ENCODE measurements at regions not wholly inside any gene's neighbourhood (a gene's known extent, or its start where the extent isn't known, plus 50 kb on each side); places are given as distances from the start of the nearest gene placed in this dataset.

DNA sequence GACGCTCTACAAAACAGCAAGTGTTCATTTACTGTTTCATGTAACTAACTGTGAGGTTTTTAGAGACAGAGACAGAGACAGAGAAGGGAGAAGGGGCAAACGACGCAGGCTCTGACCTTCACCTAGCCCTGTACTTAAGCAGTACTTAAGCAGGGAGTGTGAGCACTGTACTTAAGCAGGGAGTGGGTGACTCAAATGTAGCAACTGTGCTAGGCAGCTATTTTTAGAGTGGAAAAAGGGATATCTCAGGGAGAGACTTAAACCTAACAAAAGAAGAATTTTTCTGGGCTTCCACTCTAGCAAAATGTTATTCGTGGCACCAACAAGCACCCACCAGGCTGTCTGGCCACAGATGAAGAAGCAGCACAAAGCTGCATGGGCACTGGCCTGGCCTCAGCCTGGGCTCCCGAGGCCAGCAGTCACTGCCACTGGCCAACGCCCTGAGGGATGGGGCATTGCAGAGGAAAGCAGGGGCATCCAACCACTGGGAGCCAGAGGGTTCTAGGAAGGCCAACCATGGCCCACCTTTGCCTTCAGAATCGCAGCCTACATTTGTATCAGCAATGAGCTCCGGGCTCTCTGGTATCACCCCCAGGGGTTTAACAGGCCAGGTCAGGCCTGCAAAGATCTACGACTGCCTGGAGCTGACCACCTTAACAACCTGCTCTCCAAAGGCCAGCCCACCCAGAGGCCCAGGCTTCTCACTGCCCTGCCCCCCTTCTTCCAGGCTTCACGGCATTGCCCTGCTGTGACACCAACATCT, 154.3 kb downstream of the TTC32 start:
- peak; percentile 39 for DNase-seq (ENCODE audit: low read depth)
- TF ChIP-seq, protein P1, sequence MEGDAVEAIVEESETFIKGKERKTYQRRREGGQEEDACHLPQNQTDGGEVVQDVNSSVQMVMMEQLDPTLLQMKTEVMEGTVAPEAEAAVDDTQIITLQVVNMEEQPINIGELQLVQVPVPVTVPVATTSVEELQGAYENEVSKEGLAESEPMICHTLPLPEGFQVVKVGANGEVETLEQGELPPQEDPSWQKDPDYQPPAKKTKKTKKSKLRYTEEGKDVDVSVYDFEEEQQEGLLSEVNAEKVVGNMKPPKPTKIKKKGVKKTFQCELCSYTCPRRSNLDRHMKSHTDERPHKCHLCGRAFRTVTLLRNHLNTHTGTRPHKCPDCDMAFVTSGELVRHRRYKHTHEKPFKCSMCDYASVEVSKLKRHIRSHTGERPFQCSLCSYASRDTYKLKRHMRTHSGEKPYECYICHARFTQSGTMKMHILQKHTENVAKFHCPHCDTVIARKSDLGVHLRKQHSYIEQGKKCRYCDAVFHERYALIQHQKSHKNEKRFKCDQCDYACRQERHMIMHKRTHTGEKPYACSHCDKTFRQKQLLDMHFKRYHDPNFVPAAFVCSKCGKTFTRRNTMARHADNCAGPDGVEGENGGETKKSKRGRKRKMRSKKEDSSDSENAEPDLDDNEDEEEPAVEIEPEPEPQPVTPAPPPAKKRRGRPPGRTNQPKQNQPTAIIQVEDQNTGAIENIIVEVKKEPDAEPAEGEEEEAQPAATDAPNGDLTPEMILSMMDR (conservative IDR thresholded peaks at IDR 0.05; ENCODE audit: low read depth, low read length): no peak

DNA sequence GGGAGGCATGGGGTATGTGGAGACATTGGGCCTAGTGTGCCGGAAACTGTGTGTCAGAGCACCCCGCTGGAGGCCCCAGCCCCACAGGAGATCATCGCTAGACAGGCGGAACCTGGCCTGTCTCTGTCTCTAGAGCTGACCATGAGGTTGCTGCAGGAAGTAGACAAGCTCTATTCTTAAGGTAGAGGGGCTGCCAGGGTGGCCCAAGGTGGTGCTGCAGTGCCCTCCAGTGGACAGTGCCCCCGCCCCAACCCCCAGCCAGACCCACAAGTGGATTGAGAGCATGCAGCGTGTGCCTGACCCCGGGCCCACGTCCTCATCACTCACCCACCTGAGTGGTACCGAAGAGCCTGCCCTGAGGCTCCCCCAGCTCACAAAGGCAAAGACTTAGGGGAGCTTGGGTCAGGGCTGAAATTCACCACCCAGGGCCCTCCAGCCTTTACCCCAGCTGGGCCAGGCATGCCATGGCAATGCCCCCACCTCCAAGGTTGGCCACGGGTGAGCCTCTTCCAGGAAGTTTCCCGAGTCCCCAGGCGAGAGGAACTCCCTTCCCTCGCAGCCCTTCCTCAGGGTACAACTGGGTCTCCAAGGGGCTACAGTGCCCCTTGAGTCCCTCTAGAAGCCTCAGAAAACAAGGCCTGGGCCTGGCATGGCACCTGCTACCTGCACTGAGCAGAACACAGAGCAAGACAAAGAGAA, 155.0 kb downstream of the TTC32 start:
- H3K4me3 ChIP-seq (ENCODE audit: low read depth, low read length): no peak overlapping the region
- peak; percentile 52 for DNase-seq (ENCODE audit: low read depth)
- TF ChIP-seq, protein P1 (conservative IDR thresholded peaks at IDR 0.05; ENCODE audit: low read depth, low read length): peak; percentile 66

More for the DNA sequence above, 154.3 kb downstream of the TTC32 start:
- no peak overlapping the region for H3K4me3 ChIP-seq (ENCODE audit: low read depth, low read length)

DNA sequence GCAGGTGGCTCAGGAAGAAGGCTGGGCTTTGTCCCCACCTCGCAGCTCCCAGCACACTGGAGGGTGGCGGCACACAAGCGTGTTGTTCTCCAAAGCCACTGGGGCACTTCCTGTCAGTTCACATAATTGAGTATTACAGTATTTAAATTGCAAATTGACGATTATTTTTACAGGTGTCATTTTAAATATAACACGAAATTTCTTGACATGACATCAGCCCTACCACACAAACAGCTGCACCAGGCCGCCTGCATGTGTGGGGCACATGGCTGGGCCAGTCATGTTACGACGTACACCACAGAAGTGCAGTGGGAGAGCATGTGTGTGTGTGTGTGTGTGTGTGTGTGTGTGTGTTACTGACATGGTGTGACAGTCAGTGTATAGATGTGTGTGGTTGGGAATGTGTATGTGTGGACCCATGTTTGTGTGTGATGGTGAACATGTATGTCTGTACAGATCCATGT, 155.6 kb downstream of the TTC32 start:
- TF ChIP-seq, protein P1 (conservative IDR thresholded peaks at IDR 0.05; ENCODE audit: low read depth, low read length): no peak
- no peak overlapping the region for H3K4me3 ChIP-seq (ENCODE audit: low read depth, low read length)
- no peak for DNase-seq (ENCODE audit: low read depth)

DNA sequence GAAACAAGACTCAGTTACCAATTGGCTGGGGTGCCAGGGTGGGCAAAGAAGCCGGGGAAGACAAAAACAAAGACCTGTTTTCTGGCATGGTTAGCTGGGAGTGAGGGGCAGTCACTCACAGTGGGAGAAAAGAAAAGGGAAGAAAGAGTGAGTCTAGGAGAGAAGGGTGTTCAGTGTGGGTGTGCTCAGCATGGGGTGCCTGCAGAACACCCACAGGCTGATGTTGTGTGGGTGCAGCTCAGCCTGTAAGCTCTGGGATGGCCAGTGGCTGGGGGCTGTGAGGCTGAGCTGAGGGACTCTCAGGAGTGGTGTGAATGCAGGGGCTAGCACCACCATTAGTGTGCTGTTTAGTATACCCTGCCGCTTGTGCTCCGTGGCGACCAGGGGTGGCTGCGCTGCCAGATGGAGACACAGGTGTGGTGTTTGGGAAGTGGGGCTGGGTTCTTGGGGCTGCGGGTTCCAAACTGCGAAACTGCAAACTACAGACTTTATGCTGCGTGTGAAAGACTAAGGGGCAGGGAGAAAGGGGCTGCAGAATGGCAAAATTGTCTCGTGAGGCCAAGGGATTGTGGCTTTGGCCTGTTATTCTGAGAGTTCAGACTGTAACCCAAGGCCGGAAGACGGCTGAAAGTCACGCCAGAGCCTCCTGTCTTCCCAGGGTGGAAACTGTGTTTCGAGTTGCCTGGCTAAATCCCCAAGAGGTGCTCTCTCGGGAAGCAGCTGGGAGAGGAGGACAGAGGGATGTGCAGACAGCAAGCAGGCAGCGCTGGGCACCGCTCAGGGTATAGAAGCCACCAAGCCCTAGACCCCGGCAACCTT, 156.3 kb downstream of the TTC32 start:
- TF ChIP-seq, protein P1 (conservative IDR thresholded peaks at IDR 0.05; ENCODE audit: low read depth, low read length): no peak
- DNase-seq (ENCODE audit: low read depth): no peak
- no peak overlapping the region for H3K4me3 ChIP-seq (ENCODE audit: low read depth, low read length)

DNA sequence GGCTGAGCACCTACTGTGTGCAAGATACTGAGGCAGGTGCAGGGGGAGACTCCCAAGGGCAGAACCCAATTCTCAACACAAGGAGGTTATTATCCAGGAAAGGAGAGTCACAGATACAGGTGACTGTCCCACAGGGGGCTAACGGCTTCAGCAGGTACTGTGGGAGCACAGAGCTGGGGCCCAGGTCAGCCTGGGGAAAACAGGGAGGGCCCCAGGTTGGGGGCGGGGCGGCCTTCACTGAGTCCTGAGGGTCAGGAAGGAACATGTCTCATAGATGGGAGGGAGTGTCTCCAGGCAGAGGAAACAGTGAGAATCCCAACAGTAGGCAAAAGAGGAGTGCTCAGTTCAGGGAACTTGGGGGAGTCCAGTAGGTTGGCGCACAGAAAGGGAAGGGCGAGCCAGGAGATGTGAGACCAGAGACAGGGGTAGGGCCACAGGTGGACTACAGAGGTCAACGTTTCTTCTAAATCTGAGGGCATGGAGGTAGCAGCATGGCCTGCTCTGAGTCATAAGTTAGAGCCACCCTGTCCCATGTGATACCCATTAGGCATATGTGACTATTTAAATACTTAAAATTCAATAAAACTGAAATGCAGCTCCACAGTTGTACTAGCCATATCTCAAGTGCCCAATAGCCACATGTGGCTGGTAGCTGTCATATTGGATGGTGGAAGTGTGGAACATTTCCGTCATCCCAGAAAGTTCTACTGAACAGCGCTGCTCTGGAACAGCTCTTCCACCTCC, 157.2 kb downstream of the TTC32 start:
- DNase-seq (ENCODE audit: low read depth): no peak
- TF ChIP-seq, protein P1 (conservative IDR thresholded peaks at IDR 0.05; ENCODE audit: low read depth, low read length): no peak
- H3K4me3 ChIP-seq (ENCODE audit: low read depth, low read length): no peak overlapping the region

DNA sequence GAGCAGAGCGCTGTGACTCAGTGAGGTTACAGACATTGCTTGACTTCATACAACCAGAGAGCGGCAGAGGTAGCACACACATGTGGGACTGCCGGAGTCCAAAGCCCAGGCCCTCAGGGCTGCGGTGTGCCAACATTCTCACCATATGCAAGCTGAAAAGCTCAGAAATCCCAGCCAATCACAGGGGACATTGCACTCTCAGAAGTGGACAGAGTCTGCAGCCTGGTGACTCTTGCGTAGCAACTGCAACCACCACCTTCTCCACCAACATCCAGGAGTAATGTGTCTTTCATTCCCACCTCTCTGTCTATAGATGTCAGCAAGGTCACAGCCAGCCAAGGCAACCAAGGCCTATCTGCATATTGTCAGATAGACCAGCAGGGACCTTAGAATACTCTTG, 158.1 kb downstream of the TTC32 start:
- no peak overlapping the region for H3K4me3 ChIP-seq (ENCODE audit: low read depth, low read length)
- no peak for DNase-seq (ENCODE audit: low read depth)
- TF ChIP-seq, protein P1 (conservative IDR thresholded peaks at IDR 0.05; ENCODE audit: low read depth, low read length): no peak

Data from choroid plexus epithelial cell (primary cell).